T1000 (cell line): ENCODE measurements at regions not wholly inside any gene's neighbourhood (a gene's known extent, or its start where the extent isn't known, plus 50 kb on each side); places are given as distances from the start of the nearest gene placed in this dataset.

Experiments
- DNase-seq: peaks from one replicate; lab custom pipeline; 2025; ENCODE audit warnings: mixed read lengths; lab: John Stamatoyannopoulos, UW

DNA sequence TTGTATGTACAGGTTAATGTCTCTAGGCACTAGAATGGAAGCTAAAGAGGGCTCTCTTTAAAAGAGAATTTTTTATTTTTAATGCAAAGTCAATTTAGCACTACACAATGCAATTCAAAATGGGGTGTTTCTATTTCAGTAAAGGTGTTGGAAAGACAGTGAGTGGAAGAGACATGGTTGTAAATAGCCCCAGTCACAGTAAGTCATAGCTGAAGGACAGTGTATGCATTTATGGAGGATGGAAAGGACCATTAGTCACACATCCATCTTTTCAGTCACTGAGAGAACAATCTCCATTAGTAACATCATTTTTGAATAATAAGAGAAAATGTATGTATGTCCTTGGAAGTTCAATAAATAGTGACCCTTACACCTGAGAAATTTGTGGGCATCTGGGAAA lies 148.0 kb downstream of the PDHA2 start:
- DNase-seq: no peak

DNA sequence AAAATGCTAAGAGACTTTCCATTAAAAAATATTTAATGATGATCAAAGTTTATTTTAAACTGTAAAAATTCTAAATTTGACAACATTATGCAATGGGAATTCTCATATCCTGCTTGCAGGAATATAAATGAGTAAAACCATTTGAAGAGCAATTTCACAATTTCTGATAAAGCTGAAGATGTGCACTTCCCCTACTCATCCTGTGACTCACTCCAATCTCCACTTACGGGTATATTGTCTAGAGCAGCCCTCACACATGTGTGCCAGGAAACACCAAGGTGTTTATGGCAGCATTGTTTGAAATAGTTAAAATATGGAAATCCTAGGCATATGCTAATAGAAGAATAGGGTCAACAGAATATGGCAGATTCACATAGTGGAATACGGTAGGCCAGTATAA lies 158.4 kb downstream of the PDHA2 start:
- no peak for DNase-seq

DNA sequence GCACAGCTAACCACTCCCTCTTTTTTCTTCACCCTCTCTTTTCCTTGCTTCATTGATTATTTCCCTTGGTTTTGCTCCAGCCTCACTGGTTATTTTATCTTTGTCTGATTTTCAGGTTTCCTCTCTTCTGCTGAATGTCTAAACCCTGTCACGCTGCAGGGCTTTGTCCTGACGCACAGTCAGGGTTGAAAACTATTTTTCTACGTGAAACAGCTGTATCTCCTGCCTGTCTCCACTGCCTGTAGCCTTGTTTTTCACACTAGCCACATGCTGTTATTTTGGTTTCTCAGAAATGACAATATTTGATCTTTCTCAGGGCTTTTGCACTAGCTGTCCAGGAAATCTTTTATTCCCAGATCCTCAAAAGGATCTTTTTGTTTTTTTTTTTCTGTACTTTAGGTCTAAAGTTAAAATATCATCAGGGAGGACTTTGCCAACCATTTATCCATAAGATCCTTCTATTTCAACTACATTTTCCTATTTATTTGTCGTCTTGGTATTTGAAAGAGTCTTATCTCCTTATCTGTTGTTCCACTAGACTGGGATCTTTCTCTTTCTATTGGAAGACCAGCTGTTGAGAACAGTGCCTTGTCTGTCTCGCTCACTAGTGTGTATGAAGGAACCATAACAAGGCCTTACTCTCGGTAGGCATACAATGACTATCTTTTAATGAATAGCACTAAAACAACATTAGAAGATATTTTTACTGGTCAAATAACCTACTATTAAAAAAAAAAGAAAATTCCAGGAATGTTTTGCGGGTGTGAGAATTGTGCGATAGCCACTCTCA lies 164.3 kb downstream of the PDHA2 start:
- no peak for DNase-seq

DNA sequence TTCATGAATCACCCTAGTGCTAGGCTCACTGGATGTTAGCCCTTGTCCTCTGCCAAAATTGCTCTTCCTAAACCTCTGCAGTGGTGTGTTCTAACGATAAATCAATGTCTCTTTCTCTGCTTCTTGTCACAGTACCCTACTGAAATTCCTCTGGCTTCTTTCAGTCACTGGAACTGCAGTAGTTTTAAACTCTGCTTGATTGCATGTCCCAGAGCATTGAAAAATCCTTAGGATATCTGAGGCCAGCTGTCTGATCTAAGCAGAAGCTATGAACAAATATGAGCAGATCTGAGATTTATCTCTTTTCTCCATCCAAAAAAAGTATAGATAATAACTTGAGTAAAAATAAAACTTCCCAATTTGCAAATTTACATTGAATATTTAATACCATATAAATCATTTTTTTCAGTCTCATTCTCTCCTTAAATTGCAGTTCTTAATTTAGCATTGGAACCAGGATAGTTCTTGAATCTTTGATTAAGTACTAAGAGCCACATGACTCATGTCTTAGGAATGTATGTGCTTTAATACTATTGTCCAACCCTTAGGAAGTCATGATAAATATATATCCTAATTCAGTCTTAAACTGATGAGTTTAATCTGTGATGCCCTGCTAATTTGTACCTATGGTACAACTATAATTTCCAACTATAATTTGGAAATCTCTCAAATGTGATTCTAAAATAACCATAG lies 169.7 kb downstream of the PDHA2 start:
- no peak for DNase-seq

DNA sequence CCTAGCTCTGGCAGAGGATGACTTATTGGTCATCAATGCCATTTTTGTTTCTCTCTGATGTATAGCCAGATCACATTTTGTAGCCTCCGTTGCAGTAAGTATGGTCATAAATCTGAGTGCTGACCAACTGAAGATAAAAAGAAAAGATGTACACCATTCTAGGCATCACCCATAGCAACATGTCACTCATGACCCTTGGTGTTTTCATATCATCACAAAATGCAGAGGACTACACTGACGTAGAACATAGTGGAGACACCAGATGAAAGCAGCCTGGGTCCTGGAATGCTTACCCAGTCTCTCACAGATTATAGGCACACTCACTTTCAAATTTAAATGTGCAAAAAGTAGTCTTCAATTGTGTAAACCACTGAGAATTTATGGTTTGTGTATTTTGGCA lies 172.8 kb downstream of the PDHA2 start:
- DNase-seq: no peak

DNA sequence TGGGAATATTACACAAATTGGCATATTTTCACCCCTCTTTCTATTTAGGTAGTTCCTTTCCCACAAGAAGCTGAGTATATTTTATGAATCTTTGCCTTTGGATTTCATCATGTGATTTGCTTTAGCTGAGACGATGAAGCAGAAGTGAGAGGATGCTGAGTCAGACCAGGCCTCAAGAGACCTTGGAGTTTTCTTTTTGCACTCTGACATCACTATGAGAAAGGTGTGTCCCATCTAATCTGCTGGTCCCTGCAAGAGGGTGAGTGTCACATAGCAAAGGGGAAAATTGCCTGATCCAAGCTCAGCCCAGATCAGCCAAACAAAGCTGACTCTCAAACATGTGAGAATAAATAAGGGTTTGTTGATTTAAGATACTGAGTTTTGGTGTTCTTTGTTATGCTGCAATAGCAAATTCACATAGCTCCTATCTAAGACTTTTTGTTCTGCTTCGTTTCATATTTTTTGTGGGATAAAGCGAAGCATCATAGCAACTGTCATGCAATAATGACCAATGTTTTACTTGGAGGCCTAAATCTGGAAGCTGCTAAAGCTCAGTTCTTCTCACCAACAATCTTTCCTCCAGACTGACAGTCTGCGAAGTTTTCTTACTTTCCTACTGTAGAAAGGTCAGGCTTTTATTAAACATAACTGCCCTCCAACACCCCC lies 176.9 kb downstream of the PDHA2 start:
- DNase-seq: no peak

DNA sequence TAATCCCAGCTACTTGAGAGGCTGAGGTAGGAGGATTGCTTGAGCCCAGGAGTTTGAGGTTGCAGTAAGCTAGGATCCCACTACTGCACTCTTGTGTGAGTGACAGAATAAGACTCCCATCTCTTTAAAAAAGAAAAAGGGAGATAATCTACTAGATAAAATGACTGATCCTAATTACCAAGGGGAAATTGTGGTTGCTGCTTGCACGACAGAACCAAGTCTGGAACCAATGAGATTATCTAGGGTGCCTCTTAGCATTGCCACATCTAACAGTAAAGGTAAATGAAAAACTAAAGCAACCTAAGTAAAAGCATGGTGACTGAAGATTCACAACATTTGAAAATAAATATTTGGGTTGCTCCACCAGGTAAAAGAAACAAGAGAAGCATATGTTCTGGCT lies 185.1 kb downstream of the PDHA2 start:
- DNase-seq: no peak

DNA sequence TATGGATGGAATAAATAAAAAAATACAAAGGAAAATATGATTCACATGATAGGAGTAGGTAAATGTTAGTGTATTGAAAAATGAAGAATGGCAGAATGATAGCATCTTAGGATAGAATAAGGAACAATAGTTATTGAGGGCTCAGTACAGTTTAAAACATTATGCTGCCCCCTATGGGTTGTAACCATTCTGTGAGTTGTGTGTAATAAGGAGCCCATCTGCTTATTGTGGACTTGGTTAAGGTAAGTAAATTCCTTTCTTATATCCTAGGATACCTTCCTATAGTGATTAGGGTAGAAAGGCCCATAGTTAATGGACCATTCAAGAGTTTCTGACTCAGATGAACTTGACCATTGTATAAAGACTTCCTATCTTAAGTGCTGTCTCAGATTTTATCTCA lies 195.8 kb downstream of the PDHA2 start:
- no peak for DNase-seq

DNA sequence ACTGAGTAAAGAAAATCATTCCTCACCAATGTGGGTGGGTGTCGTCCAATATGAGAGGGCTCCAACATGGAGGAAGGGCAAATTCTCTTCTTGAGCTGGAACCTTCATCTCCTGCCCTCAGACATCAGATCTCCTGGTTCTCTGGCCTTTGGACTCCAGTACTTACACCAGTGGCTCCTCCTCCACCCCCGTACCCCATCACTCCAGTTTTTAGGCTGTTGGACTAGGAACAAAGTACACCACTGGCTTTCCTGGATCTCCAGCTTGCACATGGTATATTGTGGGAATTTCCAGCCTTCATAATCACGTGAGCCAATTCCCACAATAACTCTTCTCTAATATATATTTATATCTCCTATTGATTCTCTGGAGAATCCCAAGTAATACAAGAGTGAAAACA lies 196.9 kb downstream of the PDHA2 start:
- no peak for DNase-seq

DNA sequence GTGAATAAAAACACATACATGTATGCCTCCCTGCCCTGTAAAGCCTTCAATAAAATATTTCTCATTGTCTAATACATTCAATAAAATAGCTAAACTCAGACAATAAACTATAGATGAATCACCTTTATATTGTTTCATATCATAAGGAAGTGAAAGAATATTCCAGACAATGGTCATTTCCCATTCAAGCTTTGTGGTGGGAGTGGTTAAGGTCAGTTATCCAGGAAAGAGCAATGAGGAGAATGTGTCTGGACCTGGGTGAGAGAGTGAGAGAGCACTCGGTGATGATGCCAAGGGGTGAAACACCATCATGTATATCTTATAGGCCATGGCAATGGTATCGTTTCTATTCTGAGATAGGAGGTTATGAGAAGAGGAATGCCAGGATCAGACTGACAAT lies 197.8 kb downstream of the PDHA2 start:
- DNase-seq: no peak

DNA sequence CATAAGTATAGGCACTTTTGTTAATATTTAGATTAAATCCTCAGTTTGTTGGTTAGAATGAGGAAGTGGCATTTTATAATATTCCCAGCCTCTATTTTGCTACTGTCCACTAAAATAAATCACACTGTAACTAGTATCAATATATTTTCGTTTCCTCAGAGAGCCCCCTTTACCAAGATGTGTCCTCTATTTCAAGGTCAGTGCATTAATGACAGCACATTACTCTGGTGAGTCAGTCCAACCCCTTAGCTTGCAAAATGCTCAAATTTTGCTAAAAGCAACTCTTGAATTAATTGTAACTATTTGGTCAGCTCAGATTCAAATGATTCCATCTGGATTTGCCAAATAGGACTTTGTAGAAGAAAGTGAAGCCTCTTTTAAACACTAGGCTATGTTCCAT lies 199.3 kb downstream of the PDHA2 start:
- DNase-seq: no peak

DNA sequence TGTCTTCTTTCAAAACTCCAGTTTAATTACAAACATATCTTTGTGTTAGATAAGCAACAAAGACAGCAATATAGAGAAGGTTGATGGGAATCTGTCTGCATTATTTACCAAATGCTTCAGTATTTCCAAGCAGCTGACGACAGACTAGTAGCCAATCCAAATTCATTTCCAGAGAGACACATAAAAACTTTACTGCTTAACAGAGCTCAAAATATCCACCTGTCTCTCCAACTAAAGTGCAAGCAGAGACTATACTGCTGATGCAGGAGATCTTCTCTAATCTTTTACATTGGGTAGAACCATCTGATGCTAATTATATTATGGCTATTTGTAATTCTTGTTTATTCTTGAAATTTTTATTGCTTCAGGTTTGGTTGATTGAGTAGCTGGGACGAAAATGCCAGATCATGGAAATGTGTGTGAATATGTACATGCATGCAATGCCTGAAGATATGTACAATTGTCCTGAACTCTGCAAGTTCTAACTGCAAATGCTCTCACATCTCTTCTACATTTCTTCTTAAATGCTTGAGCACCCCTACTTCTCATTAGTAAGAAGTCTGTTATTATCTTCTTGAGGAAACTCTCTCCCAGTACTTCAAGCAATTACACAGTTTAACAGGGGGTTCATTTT lies 200.0 kb downstream of the PDHA2 start:
- DNase-seq: no peak

DNA sequence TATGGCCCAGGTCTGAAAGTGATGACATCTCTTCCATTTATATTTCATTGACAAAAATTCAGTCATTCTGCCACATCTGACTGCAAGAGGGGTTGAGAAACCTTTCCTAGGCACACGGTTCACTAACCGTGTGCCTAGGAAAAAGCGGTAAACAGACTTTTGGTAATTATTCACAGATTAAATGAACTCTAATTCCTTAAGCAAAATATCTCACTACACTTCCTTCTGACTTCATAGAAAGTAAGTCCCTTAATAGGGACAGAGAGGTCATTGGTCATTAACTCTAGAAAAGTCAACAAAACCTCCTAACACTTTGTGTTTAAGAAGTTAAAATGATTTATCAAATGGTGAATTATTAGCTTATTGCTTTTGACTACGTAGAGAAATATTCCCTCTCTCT lies 205.1 kb downstream of the PDHA2 start:
- DNase-seq: no peak

DNA sequence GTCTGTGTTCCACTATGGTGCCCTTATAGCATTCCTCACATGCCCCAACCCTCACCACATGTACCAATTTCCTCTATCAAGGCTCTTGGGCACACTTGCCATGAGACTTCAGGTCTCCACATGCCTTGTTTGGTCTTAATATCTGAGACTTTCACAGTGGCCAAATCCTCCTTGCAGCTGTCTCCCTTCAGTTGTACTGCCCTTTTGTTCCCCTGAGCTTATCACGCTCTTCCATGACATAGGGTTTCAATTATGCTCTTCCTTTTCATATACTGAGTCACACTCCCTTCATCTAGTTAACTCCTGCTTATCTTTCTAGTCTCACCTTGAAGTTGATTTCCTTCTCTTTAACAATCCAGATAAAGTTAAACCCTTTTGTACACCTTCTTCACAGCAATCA lies 212.9 kb downstream of the PDHA2 start:
- no peak for DNase-seq

DNA sequence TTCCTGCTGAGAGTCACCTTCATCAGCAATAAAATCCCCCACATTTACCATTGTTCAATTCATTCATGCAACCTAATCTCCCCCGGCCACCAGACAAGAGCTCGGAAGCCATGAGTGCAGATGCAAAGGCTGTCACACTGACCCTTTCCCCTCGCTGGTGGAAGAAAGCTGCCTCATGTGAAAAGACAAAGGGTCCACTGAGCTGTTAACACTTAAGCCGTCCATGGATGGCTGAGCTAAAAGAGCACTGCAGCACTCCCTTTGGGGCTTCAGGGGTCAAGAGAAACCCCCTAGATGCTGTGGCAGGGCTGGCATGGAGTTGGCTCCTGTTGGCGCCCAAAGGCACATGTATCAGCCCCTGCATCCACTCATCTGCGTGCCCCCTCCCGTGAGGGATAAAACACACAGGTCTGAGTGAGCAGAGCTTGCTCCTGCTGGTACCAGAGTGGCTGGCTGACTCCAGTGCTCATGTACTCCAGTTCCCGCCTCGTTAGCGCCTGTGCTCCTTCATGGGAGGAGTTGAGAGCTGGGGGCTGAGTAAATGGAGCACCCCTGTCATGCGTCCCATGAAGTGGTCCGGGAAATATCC lies 216.5 kb downstream of the PDHA2 start:
- DNase-seq: no peak

DNA sequence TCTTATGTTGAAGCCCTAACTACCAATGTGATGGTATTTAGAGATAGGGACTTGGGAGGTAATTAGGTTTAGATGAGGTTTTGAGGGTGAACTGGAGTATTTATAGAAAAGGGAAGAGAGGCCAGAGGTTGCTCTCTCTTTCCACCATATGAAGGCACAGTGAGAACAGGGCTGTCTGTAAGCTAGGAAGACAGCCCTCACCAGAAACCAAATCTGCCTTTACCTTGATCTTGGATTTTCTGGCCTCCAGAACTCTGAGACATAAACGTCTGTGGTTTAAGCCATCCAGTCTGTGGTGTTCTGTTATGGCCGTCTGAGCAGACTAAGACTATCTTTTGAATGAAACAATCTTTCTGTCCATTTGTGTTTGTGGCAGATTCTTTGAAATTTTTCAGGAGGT lies 223.7 kb downstream of the PDHA2 start:
- DNase-seq: no peak

DNA sequence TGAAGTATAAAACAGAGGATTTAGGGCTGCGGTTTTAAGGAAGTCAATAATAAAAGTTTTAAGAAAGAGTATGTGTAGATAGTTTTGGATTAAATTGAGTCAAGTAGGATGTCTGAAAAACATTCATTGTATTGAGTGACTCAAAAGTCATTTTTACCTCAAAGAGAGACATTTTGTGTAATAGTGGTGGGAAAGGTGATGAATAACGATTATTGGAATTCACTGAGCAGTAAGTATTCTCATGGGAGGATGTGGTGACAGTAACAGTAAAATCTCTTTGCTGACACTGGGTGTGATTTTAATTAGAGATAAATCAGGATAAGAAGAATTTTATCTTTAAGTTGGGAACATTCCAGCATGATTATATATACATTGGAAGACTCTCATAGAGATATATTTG lies 233.6 kb downstream of the PDHA2 start:
- DNase-seq: no peak

DNA sequence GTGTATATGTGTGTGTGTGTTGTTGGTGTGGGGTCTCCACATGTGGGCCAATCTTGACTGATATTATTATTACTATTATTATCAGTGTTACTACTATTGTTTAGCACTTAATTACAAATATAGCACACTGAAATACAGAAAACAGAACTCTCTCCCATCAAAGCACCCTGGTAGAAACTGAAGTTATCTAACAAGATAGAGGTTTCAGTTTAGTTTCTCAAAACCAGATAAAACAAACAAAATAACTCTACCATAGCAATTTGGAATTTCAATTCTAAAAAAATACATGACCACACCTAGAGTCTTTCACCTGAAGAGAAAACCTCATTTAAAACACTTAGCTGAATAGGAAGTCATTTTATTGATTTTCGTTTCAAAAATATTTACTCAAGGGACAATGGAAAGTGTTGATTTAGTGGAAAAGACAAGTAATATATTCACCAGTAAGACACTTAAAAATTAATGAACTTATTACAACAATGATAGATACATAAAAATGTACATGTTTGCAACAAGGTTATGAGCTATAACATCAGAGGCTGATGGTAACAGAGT lies 252.3 kb downstream of the PDHA2 start:
- no peak for DNase-seq

DNA sequence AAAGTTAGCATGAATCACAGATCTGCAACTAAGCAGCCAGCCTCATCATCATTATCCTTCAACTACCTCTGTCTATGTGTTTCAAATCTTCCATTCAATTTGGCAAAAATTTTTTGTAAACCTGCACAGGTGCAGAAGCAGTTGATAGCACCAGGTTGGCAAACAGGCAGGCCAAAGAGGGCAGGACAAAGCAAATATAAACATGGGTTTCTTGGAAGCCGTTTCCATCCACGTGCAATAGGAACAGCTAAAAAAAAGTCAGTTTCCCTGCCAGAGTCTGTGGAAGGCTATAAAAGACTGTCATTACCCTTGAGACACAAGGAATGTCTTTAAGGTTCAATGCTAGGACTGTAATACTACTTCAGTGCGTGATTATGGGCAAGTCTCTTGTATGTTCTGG lies 253.2 kb downstream of the PDHA2 start:
- no peak for DNase-seq

DNA sequence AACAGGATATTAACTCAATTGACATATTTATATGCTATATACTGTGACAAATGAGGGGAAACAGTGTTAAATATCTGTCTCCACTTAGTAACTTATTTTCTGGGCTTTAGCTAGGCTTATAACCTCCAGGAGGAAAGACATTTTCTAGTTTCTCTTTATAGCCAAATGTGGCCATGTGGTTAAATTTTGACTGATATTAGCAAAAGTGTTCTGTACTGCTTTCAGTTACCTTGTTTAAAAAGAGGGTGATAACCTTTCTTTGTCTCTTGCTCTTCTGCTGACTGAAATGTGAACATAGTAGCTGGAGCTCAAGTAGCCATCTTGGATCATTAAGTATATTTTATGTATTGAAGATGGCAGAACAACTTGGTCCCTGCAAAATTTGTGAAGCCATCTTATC lies 253.7 kb downstream of the PDHA2 start:
- no peak for DNase-seq

DNA sequence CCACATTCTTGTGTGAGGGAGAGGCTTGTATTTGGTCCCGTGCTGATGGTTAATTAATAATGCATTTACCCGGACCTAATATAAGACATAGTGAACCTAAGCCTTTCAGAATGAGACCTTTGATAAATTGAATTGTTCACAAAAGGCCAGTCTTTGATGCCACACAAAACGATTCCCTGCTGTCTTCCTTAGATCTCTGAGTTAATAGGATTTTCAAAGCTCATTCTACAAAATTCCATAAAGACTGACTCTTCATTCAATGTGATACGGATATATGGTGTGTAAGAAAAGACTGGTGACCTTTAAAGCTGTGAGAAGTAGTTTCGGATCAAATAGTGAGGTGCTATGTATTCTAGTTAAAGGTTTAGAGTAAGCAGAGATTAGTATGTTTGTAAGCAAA lies 254.3 kb downstream of the PDHA2 start:
- no peak for DNase-seq

DNA sequence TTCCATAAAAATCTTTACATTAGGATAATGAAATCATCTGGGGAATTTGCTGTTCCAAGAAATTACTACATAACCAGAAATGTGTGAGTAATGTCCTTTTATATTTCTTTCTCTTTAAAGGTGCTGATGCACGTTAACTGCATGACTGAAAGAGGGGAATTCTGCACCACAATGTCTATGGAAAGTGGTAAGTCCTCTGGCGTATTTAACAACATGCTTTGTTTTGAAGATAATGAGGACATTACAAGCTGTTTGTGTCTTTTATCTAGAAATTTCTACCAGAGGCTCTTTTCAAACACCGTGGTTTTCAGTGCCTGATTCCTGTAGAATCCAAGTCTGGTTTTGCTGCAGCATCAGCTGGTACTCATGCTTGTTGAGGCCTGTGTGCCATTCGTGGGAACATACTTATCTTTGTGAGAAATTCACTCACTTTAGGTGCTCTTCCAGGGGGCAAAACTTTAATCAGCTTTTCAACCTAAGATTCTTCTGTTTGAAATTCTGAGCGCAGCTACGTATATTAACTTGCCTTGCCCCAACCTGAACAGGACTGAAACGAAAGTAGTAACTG lies 257.2 kb downstream of the PDHA2 start:
- no peak for DNase-seq
